D721Med (cell line): ENCODE measurements at regions not wholly inside any gene's neighbourhood (a gene's known extent, or its start where the extent isn't known, plus 50 kb on each side); places are given as distances from the start of the nearest gene placed in this dataset.

ENCODE experiments used
- DNase-seq: peaks from one replicate; pipeline ENCODE4 v3.0.0; 2011; ENCODE audit warnings: low spot score; ENCODE audit not compliant: insufficient read length
- FAIRE-seq: peaks from 2 replicates; lab custom pipeline; 2011; peaks lifted over from hg19 to GRCh38; lab: Jason Lieb, UNC
- CTCF ChIP-seq: IDR thresholded peaks from 2 replicates; pipeline ENCODE4 v1.5.1; 2012; ENCODE audit warnings: mild to moderate bottlenecking, control low read depth; ENCODE audit not compliant: insufficient read depth; ENCODE audit errors: missing control alignments

GRCh38 chr15:52893338-52893737 lies 103.2 kb upstream of the ONECUT1 start:
- FAIRE-seq (no peak), DNase-seq (no peak)
- no peak for TF ChIP-seq CTCF

GRCh38 chr15:52879904-52880303 lies 89.8 kb upstream of the ONECUT1 start:
- DNase-seq (no peak), FAIRE-seq (no peak)
- no peak for TF ChIP-seq CTCF

DNA sequence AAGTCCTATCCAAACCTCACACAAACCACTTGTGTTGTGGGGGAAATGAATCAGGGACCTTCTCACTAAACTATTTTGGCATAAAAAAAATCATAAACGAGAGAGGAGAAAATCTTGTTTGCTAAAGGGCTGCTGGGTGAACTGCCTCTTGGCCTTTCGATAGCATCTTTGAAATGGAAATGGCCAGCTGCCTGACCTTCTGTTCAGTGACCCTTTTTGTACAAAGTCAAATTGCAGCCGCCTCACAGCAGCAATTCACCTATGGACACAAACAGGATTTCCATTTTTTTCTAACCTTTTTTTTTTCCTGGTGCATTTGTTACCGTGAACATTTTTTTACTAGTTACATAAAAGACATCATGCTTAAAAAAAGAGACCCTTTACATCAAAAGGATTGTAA lies 89.0 kb upstream of the ONECUT1 start:
- TF ChIP-seq CTCF = no peak
- DNase-seq (no peak), FAIRE-seq (no peak)

DNA sequence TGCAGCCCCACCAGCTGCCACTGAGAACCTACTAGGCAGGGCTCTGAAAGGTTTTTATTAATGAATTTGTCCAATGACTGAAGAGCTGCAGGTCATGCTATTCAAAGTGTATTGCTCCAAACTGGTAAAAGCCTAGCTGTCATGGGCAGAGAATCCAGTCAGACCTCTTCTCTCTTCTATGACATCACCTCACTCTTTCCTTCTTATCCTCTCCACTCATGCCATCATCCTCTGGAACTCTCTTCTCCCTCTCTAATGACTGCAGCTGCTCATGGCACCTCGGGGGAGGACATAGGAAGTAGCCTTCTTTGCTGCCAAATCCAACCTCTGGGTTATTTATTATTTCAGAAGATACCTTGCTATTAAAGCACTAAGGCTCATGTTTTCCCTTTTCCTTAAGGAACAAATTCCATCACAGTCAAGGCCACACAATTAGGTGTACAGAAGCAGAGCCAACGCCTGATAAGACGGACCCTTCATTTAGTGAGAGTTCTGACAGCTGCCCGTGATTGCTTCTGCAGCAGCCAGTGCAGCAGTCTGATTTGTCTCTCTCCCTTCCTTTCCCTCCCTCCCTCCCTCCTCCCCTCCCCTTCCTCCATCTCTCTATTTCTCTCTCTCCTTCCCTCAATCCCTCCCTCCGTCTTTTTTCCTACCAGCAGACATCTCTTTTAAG lies 87.0 kb upstream of the ONECUT1 start:
- FAIRE-seq (no peak), DNase-seq (no peak)
- no peak for TF ChIP-seq CTCF

GRCh38 chr15:52872036-52872818 lies 82.1 kb upstream of the ONECUT1 start:
- FAIRE-seq = no peak
- DNase-seq = no peak
- TF ChIP-seq CTCF = no peak

GRCh38 chr15:52870015-52870414 lies 79.9 kb upstream of the ONECUT1 start:
- DNase-seq = no peak
- no peak for FAIRE-seq
- TF ChIP-seq CTCF = no peak

- TF ChIP-seq CTCF = no peak
- no peak for DNase-seq
Observed at GRCh38 chr15:52866698-52867097, 76.6 kb upstream of the ONECUT1 start.

More at GRCh38 chr15:52866698-52867097, 76.6 kb upstream of the ONECUT1 start:
- FAIRE-seq = no peak
